HEK293 (cell line): ENCODE measurements at regions not wholly inside any gene's neighbourhood (a gene's known extent, or its start where the extent isn't known, plus 50 kb on each side); places are given as distances from the start of the nearest gene placed in this dataset.

Source experiments
- CTCF ChIA-PET: fragments of 350-600 bp; formaldehyde crosslinking; extraction: SDS; loops from one replicate; lab custom pipeline; 2021; ENCODE audit warnings: antibody characterized with exemption; lab: Yijun Ruan, JAX
- POLR2A ChIA-PET: fragments of 300-600 bp; formaldehyde crosslinking; extraction: SDS; loops from one replicate; lab custom pipeline; 2020; ENCODE audit warnings: antibody characterized with exemption, inconsistent platforms; lab: Yijun Ruan, JAX
- H3K27ac ChIP-seq: fragments of 200-500 bp; sonication (Bioruptor generic); 2 replicates; pipeline ENCODE4 v1.5.1; 2014; ENCODE audit warnings: low read depth, low read length, control low read depth, inconsistent platforms; ENCODE audit errors: extremely low read depth
- H3K36me3 ChIP-seq, 2 experiments: fragments of 200-500 bp in 1 of 2; sonication (Bioruptor generic) in 1 of 2; 1 replicate in 1 of 2; 2 replicates in 1 of 2; pipeline ENCODE4 v1.5.1; 2014 to 2017; ENCODE audit warnings: inconsistent platforms in 2 of 2, low read length in 2 of 2; ENCODE audit not compliant: control insufficient read depth in 2 of 2, insufficient read depth in 1 of 2
- H3K4me1 ChIP-seq: fragments of 200-500 bp; sonication (Bioruptor generic); 2 replicates; pipeline ENCODE4 v1.5.1; 2014; ENCODE audit warnings: mild to moderate bottlenecking, low read length, inconsistent platforms; ENCODE audit not compliant: control insufficient read depth, insufficient read depth
- H3K4me3 ChIP-seq: 2 replicates; pipeline ENCODE4 v1.5.1; 2011; ENCODE audit warnings: low read depth, mild to moderate bottlenecking, control low read depth, low read length, moderate library complexity
- H3K9me3 ChIP-seq: fragments of 200-500 bp; sonication (Bioruptor generic); 2 replicates; pipeline ENCODE4 v1.5.1; 2014; ENCODE audit warnings: low read depth, low read length, inconsistent platforms; ENCODE audit not compliant: control insufficient read depth, insufficient read depth
- CTCF ChIP-seq: fragments of 450-650 bp; formaldehyde crosslinking; IDR thresholded peaks from 2 replicates; pipeline ENCODE4 v1.5.1; 2016; ENCODE audit warnings: missing biosample characterization, missing genetic modification characterization
- ELK4 ChIP-seq: IDR thresholded peaks from 2 replicates; pipeline ENCODE4 v1.6.1; 2011; ENCODE audit warnings: mild to moderate bottlenecking, low read depth, low read length, borderline replicate concordance
- GLI2 ChIP-seq: fragments of 450-650 bp; formaldehyde crosslinking; IDR thresholded peaks from 2 replicates; pipeline ENCODE4; 2017; ENCODE audit warnings: missing biosample characterization, missing genetic modification characterization, low read depth, borderline replicate concordance
- GLI4 ChIP-seq: fragments of 450-650 bp; formaldehyde crosslinking; IDR thresholded peaks from 2 replicates; pipeline ENCODE4 v1.5.1; 2016; ENCODE audit warnings: missing biosample characterization, missing genetic modification characterization
- IKZF3 ChIP-seq: fragments of 450-650 bp; IDR thresholded peaks from 2 replicates; pipeline ENCODE4 v1.5.0; 2018; ENCODE audit warnings: missing biosample characterization, mild to moderate bottlenecking, missing genetic modification characterization, moderate library complexity
- SP7 ChIP-seq: fragments of 450-650 bp; formaldehyde crosslinking; IDR thresholded peaks from 2 replicates; pipeline ENCODE4 v1.5.1; 2016; ENCODE audit warnings: missing biosample characterization, missing genetic modification characterization
- YY1 ChIP-seq: fragments of 450-650 bp; formaldehyde crosslinking; IDR thresholded peaks from 2 replicates; pipeline ENCODE4 v1.5.1; 2018; ENCODE audit warnings: missing biosample characterization, missing genetic modification characterization
- ZBTB1 ChIP-seq: fragments of 450-650 bp; formaldehyde crosslinking; IDR thresholded peaks from 2 replicates; pipeline ENCODE4 v1.5.1; 2016; ENCODE audit warnings: missing biosample characterization, missing genetic modification characterization
- ZFP3 ChIP-seq: fragments of 450-650 bp; formaldehyde crosslinking; IDR thresholded peaks from 2 replicates; pipeline ENCODE4 v1.5.1; 2016; ENCODE audit warnings: low read depth, missing biosample characterization, missing genetic modification characterization
- ZIC2 ChIP-seq: fragments of 450-650 bp; formaldehyde crosslinking; IDR thresholded peaks from 2 replicates; pipeline ENCODE4 v1.5.1; 2016; ENCODE audit warnings: missing biosample characterization, missing genetic modification characterization
- ZNF121 ChIP-seq: fragments of 450-650 bp; formaldehyde crosslinking; IDR thresholded peaks from 2 replicates; pipeline ENCODE4 v1.5.1; 2016; ENCODE audit warnings: missing biosample characterization, missing genetic modification characterization
- ZNF169 ChIP-seq: fragments of 450-650 bp; formaldehyde crosslinking; IDR thresholded peaks from 2 replicates; pipeline ENCODE4 v1.5.1; 2016; ENCODE audit warnings: missing biosample characterization, missing genetic modification characterization
- ZNF23 ChIP-seq: fragments of 450-650 bp; formaldehyde crosslinking; IDR thresholded peaks from 2 replicates; pipeline ENCODE4 v1.5.1; 2016; ENCODE audit warnings: missing biosample characterization, missing genetic modification characterization, borderline replicate concordance
- ZNF24 ChIP-seq: fragments of 450-650 bp; formaldehyde crosslinking; IDR thresholded peaks from 2 replicates; pipeline ENCODE4 v1.5.1; 2016; ENCODE audit warnings: missing biosample characterization, missing genetic modification characterization
- ZNF248 ChIP-seq: fragments of 450-650 bp; formaldehyde crosslinking; IDR thresholded peaks from 2 replicates; pipeline ENCODE4 v1.5.1; 2017; ENCODE audit warnings: missing biosample characterization, missing genetic modification characterization
- ZNF366 ChIP-seq: fragments of 450-650 bp; formaldehyde crosslinking; conservative IDR thresholded peaks from 2 replicates; pipeline ENCODE4 v1.5.1; 2016; ENCODE audit warnings: missing biosample characterization, missing genetic modification characterization
- ZNF394 ChIP-seq: fragments of 450-650 bp; formaldehyde crosslinking; IDR thresholded peaks from 2 replicates; pipeline ENCODE4 v1.5.1; 2016; ENCODE audit warnings: missing biosample characterization, missing genetic modification characterization, mild to moderate bottlenecking, moderate library complexity, borderline replicate concordance
- ZNF529 ChIP-seq: fragments of 450-650 bp; formaldehyde crosslinking; IDR thresholded peaks from 2 replicates; pipeline ENCODE4 v1.5.1; 2017; ENCODE audit warnings: missing genetic modification characterization, missing biosample characterization; ENCODE audit not compliant: insufficient replicate concordance
- ZNF610 ChIP-seq: fragments of 450-650 bp; formaldehyde crosslinking; IDR thresholded peaks from 2 replicates; pipeline ENCODE4 v1.5.1; 2016; ENCODE audit warnings: missing biosample characterization, missing genetic modification characterization, borderline replicate concordance
- ZNF623 ChIP-seq: fragments of 450-650 bp; formaldehyde crosslinking; IDR thresholded peaks from 2 replicates; pipeline ENCODE4 v1.5.1; 2016; ENCODE audit warnings: missing biosample characterization, missing genetic modification characterization
- ZNF768 ChIP-seq: fragments of 450-650 bp; formaldehyde crosslinking; IDR thresholded peaks from 2 replicates; pipeline ENCODE4 v1.5.1; 2018; ENCODE audit warnings: missing biosample characterization, mild to moderate bottlenecking, missing genetic modification characterization
- ZSCAN30 ChIP-seq: fragments of 450-650 bp; IDR thresholded peaks from 2 replicates; pipeline ENCODE4 v1.5.1; 2018; ENCODE audit warnings: missing biosample characterization, mild to moderate bottlenecking, missing genetic modification characterization, moderate library complexity
- ZXDB ChIP-seq: fragments of 450-650 bp; formaldehyde crosslinking; IDR thresholded peaks from 2 replicates; pipeline ENCODE4 v1.5.1; 2016; ENCODE audit warnings: missing biosample characterization, missing genetic modification characterization
- TF ChIP-seq, protein P1 (sequence below): fragments of 450-650 bp; formaldehyde crosslinking; IDR thresholded peaks from 2 replicates; pipeline ENCODE4 v1.5.1; 2016; ENCODE audit warnings: missing biosample characterization, missing genetic modification characterization
- TF ChIP-seq, protein P2 (sequence below): fragments of 450-650 bp; formaldehyde crosslinking; conservative IDR thresholded peaks from 2 replicates; pipeline ENCODE4 v1.5.1; 2016; ENCODE audit warnings: low read depth, missing biosample characterization, missing genetic modification characterization
- TF ChIP-seq, protein P3 (sequence below): sonication (generic); formaldehyde crosslinking; IDR thresholded peaks from 2 replicates; pipeline ENCODE4 v1.8.1; 2022; ENCODE audit warnings: mild to moderate bottlenecking, moderate library complexity, missing genetic modification reagents

DNA sequence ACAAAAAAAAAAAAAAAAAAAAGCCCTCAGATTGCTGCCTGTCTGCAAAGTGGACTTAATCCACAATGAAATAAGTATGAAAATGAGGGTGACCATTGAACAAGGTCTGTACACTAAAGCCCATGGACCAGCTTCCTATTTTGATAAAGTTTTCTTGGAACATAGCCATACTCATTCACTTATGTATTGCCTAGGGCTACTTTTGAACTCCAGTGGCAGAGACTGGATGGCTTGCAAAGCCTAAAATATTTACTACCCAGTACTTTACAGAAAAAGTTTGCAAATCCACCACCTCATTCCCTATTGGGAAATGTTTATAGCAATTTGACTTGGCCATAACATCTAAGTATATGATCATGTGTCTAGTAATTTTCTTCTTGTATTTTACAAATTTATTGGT is 481.7 kb downstream of the NAF1 start:
- no peak overlapping the region for H3K27ac ChIP-seq
- no peaks in the 10 kb centered on the region for H3K4me1 ChIP-seq
- no peak overlapping the region for H3K4me3 ChIP-seq
- TF ChIP-seq SP7 (no peak), ZNF24 (tag by site-specific recombination) (no peak), ZIC2 (no peak), ZNF610 (tag by site-specific recombination) (no peak), ZXDB (tag by site-specific recombination) (no peak), ZNF366 (no peak), ZBTB1 (tag by site-specific recombination) (no peak), GLI2 (tag by site-specific recombination) (no peak), ZNF394 (tag by site-specific recombination) (no peak), ZNF623 (tag by site-specific recombination) (no peak), ZNF23 (no peak), ZNF169 (no peak), CTCF (no peak), ZNF121 (tag by site-specific recombination) (no peak), ZFP3 (tag by site-specific recombination) (no peak), ZNF529 (tag by site-specific recombination) (no peak)
- TF ChIP-seq, protein P1, sequence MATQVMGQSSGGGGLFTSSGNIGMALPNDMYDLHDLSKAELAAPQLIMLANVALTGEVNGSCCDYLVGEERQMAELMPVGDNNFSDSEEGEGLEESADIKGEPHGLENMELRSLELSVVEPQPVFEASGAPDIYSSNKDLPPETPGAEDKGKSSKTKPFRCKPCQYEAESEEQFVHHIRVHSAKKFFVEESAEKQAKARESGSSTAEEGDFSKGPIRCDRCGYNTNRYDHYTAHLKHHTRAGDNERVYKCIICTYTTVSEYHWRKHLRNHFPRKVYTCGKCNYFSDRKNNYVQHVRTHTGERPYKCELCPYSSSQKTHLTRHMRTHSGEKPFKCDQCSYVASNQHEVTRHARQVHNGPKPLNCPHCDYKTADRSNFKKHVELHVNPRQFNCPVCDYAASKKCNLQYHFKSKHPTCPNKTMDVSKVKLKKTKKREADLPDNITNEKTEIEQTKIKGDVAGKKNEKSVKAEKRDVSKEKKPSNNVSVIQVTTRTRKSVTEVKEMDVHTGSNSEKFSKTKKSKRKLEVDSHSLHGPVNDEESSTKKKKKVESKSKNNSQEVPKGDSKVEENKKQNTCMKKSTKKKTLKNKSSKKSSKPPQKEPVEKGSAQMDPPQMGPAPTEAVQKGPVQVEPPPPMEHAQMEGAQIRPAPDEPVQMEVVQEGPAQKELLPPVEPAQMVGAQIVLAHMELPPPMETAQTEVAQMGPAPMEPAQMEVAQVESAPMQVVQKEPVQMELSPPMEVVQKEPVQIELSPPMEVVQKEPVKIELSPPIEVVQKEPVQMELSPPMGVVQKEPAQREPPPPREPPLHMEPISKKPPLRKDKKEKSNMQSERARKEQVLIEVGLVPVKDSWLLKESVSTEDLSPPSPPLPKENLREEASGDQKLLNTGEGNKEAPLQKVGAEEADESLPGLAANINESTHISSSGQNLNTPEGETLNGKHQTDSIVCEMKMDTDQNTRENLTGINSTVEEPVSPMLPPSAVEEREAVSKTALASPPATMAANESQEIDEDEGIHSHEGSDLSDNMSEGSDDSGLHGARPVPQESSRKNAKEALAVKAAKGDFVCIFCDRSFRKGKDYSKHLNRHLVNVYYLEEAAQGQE (tag by site-specific recombination) = no peak
- TF ChIP-seq, protein P2, sequence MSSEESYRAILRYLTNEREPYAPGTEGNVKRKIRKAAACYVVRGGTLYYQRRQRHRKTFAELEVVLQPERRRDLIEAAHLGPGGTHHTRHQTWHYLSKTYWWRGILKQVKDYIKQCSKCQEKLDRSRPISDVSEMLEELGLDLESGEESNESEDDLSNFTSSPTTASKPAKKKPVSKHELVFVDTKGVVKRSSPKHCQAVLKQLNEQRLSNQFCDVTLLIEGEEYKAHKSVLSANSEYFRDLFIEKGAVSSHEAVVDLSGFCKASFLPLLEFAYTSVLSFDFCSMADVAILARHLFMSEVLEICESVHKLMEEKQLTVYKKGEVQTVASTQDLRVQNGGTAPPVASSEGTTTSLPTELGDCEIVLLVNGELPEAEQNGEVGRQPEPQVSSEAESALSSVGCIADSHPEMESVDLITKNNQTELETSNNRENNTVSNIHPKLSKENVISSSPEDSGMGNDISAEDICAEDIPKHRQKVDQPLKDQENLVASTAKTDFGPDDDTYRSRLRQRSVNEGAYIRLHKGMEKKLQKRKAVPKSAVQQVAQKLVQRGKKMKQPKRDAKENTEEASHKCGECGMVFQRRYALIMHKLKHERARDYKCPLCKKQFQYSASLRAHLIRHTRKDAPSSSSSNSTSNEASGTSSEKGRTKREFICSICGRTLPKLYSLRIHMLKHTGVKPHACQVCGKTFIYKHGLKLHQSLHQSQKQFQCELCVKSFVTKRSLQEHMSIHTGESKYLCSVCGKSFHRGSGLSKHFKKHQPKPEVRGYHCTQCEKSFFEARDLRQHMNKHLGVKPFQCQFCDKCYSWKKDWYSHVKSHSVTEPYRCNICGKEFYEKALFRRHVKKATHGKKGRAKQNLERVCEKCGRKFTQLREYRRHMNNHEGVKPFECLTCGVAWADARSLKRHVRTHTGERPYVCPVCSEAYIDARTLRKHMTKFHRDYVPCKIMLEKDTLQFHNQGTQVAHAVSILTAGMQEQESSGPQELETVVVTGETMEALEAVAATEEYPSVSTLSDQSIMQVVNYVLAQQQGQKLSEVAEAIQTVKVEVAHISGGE (tag by site-specific recombination) = no peak
- no peaks in the 10 kb centered on the region for H3K36me3 ChIP-seq
- ChIA-PET POLR2A (no interaction called here), CTCF (no interaction called here)
- H3K9me3 ChIP-seq = no peaks in the 10 kb centered on the region

- CTCF ChIA-PET = no interaction called here
- H3K27ac ChIP-seq = no peak overlapping the region
- no peak overlapping the region for H3K4me3 ChIP-seq
- no peaks in the 10 kb centered on the region for H3K4me1 ChIP-seq
- H3K9me3 ChIP-seq = no peaks in the 10 kb centered on the region
- POLR2A ChIA-PET = no interaction called here
- H3K36me3 ChIP-seq = no peaks in the 10 kb centered on the region
- no peak for TF ChIP-seq ZNF248 (tag by site-specific recombination)
- TF ChIP-seq IKZF3 = no peak
- TF ChIP-seq GLI4 (tag by site-specific recombination) = no peak
- TF ChIP-seq ZNF768 = no peak
- TF ChIP-seq, protein P3, sequence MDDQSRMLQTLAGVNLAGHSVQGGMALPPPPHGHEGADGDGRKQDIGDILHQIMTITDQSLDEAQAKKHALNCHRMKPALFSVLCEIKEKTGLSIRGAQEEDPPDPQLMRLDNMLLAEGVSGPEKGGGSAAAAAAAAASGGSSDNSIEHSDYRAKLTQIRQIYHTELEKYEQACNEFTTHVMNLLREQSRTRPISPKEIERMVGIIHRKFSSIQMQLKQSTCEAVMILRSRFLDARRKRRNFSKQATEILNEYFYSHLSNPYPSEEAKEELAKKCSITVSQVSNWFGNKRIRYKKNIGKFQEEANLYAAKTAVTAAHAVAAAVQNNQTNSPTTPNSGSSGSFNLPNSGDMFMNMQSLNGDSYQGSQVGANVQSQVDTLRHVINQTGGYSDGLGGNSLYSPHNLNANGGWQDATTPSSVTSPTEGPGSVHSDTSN (CRISPR knock-in tag) = no peak
- no peak for TF ChIP-seq ZSCAN30 (tag by site-specific recombination)
- TF ChIP-seq YY1 (tag by site-specific recombination) = no peak
- TF ChIP-seq ZNF394 (tag by site-specific recombination) = no peak
- no peak for TF ChIP-seq ELK4
These were observed 482.4 kb downstream of the NAF1 start for GRCh38 chr4:162684371-162684700.
